SK-N-SH (cell line): ENCODE measurements at regions not wholly inside any gene's neighbourhood (a gene's known extent, or its start where the extent isn't known, plus 50 kb on each side); places are given as distances from the start of the nearest gene placed in this dataset.

Source experiments
- CHD2 ChIP-seq: fragments of 150-350 bp; IDR thresholded peaks from 2 replicates; pipeline ENCODE4 v1.6.1; 2018; ENCODE audit warnings: low read length; ENCODE audit not compliant: partially characterized antibody
- EP300 ChIP-seq, 2 experiments: IDR thresholded peaks; 2 replicates each; pipeline versions ENCODE4 v1.4.0 to v1.6.1; 2012; ENCODE audit warnings: borderline replicate concordance in 1 of 2, low read depth in 1 of 2, low read length in 1 of 2
- FOSL2 ChIP-seq: IDR thresholded peaks from 2 replicates; pipeline ENCODE4 v1.4.0; 2012; ENCODE audit warnings: low read depth, mild to moderate bottlenecking, moderate library complexity, borderline replicate concordance
- JUND ChIP-seq: IDR thresholded peaks from 2 replicates; pipeline ENCODE4 v1.4.0; 2012
- POLR2AphosphoS5 ChIP-seq: IDR thresholded peaks from 2 replicates; pipeline ENCODE4 v1.6.1; 2012; ENCODE audit warnings: low read depth, low read length
- RFX5 ChIP-seq: IDR thresholded peaks from 2 replicates; pipeline ENCODE4 v1.6.1; 2012; ENCODE audit warnings: mild to moderate bottlenecking, improper control_type of control experiment, low read length
- SIN3A ChIP-seq: IDR thresholded peaks from 2 replicates; pipeline ENCODE4 v1.6.1; 2012; ENCODE audit warnings: low read depth, mild to moderate bottlenecking, low read length, moderate library complexity, borderline replicate concordance
- TF ChIP-seq, protein P1 (sequence below): IDR thresholded peaks from 2 replicates; pipeline ENCODE4 v1.4.0; 2012; ENCODE audit warnings: low read depth, borderline replicate concordance
- TF ChIP-seq, protein P2 (sequence below): fragments of 150-350 bp; IDR thresholded peaks from 2 replicates; pipeline ENCODE4 v1.6.1; 2017; ENCODE audit warnings: antibody characterized with exemption, low read length, low read depth, borderline replicate concordance
- TF ChIP-seq, protein P3 (sequence below): IDR thresholded peaks from 2 replicates; pipeline ENCODE4; 2012
- TF ChIP-seq, protein P4 (sequence below): IDR thresholded peaks from 2 replicates; pipeline ENCODE4 v1.4.0; 2012; ENCODE audit warnings: low read depth, borderline replicate concordance
- TF ChIP-seq, protein P5 (sequence below): fragments of 200-600 bp; sonication (generic); IDR thresholded peaks from 2 replicates; pipeline ENCODE4 v1.6.1; 2017; ENCODE audit warnings: antibody characterized with exemption, mild to moderate bottlenecking, moderate library complexity

DNA sequence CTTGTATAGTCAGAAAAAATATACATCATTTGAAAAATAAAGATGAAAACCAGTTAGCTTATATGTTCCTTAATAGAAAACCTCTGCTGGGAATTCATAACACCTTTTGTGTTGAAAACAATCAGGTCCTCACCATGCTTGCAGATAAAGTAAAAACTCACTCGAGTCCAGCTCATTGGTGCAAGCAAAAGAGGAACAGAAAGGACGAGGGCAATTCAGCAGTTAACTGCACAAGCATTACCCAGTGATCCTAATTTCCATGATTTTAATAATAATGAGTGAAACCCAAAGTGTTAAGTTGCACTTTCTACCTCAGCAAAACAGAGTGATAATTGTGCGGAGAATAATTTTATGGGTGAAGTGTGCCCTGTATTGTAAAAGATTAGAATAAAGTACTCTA lies 839.9 kb downstream of the BCL11A start:
- no peak for TF ChIP-seq POLR2AphosphoS5
- TF ChIP-seq, protein P1, sequence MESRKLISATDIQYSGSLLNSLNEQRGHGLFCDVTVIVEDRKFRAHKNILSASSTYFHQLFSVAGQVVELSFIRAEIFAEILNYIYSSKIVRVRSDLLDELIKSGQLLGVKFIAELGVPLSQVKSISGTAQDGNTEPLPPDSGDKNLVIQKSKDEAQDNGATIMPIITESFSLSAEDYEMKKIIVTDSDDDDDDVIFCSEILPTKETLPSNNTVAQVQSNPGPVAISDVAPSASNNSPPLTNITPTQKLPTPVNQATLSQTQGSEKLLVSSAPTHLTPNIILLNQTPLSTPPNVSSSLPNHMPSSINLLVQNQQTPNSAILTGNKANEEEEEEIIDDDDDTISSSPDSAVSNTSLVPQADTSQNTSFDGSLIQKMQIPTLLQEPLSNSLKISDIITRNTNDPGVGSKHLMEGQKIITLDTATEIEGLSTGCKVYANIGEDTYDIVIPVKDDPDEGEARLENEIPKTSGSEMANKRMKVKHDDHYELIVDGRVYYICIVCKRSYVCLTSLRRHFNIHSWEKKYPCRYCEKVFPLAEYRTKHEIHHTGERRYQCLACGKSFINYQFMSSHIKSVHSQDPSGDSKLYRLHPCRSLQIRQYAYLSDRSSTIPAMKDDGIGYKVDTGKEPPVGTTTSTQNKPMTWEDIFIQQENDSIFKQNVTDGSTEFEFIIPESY, result no peak
- TF ChIP-seq, protein P2, sequence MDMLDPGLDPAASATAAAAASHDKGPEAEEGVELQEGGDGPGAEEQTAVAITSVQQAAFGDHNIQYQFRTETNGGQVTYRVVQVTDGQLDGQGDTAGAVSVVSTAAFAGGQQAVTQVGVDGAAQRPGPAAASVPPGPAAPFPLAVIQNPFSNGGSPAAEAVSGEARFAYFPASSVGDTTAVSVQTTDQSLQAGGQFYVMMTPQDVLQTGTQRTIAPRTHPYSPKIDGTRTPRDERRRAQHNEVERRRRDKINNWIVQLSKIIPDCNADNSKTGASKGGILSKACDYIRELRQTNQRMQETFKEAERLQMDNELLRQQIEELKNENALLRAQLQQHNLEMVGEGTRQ, result no peak
- no peak for TF ChIP-seq SIN3A
- TF ChIP-seq, protein P3, sequence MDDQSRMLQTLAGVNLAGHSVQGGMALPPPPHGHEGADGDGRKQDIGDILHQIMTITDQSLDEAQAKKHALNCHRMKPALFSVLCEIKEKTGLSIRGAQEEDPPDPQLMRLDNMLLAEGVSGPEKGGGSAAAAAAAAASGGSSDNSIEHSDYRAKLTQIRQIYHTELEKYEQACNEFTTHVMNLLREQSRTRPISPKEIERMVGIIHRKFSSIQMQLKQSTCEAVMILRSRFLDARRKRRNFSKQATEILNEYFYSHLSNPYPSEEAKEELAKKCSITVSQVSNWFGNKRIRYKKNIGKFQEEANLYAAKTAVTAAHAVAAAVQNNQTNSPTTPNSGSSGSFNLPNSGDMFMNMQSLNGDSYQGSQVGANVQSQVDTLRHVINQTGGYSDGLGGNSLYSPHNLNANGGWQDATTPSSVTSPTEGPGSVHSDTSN, result no peak
- TF ChIP-seq, protein P4, sequence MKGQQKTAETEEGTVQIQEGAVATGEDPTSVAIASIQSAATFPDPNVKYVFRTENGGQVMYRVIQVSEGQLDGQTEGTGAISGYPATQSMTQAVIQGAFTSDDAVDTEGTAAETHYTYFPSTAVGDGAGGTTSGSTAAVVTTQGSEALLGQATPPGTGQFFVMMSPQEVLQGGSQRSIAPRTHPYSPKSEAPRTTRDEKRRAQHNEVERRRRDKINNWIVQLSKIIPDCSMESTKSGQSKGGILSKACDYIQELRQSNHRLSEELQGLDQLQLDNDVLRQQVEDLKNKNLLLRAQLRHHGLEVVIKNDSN, result no peak
- no peak for TF ChIP-seq CHD2
- TF ChIP-seq FOSL2, result no peak
- no peak for TF ChIP-seq EP300 (IDR thresholded peaks at IDR 0.05; ENCODE audit: borderline replicate concordance in 1 of 2, low read depth in 1 of 2, low read length in 1 of 2)
- TF ChIP-seq JUND, result no peak
- TF ChIP-seq, protein P5, sequence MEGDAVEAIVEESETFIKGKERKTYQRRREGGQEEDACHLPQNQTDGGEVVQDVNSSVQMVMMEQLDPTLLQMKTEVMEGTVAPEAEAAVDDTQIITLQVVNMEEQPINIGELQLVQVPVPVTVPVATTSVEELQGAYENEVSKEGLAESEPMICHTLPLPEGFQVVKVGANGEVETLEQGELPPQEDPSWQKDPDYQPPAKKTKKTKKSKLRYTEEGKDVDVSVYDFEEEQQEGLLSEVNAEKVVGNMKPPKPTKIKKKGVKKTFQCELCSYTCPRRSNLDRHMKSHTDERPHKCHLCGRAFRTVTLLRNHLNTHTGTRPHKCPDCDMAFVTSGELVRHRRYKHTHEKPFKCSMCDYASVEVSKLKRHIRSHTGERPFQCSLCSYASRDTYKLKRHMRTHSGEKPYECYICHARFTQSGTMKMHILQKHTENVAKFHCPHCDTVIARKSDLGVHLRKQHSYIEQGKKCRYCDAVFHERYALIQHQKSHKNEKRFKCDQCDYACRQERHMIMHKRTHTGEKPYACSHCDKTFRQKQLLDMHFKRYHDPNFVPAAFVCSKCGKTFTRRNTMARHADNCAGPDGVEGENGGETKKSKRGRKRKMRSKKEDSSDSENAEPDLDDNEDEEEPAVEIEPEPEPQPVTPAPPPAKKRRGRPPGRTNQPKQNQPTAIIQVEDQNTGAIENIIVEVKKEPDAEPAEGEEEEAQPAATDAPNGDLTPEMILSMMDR, result no peak
- TF ChIP-seq RFX5, result no peak
